Suppressor macrophage treated with lipopolysaccharide for 1 hour (primary cell): ENCODE measurements at regions not wholly inside any gene's neighbourhood (a gene's known extent, or its start where the extent isn't known, plus 50 kb on each side); places are given as distances from the start of the nearest gene placed in this dataset.
"Not testable (repeated sequence)": the region's sequence is repeated elsewhere in the genome, so short reads cannot be mapped to it uniquely, and the experiment has no call there.

Source experiments
- DNase-seq, 3 donors: peaks; one replicate each; pipeline ENCODE4 v3.0.0-alpha.2; 2020 to 2022

GRCh38 chr4:100022792-100023222 lies 72.7 kb upstream of the H2AZ1 start:
- no peak for DNase-seq

- no peak for DNase-seq
Measured at GRCh38 chr4:100019821-100020220, 69.7 kb upstream of the H2AZ1 start.

GRCh38 chr4:100017637-100018310 lies 67.7 kb upstream of the H2AZ1 start:
- no peak for DNase-seq

- no peak for DNase-seq
Measured at GRCh38 chr4:100016191-100016590, 66.1 kb upstream of the H2AZ1 start.

GRCh38 chr4:100014616-100015015 lies 64.5 kb upstream of the H2AZ1 start:
- DNase-seq = no peak

- no peak for DNase-seq
Measured at GRCh38 chr4:100009490-100009889, 59.4 kb upstream of the H2AZ1 start.

- no peak for DNase-seq
Measured at GRCh38 chr4:100008048-100008447, 58.0 kb upstream of the H2AZ1 start.

GRCh38 chr4:100006161-100006560 lies 56.1 kb upstream of the H2AZ1 start:
- not testable (repeated sequence) for DNase-seq
